Hepatocyte (in vitro differentiated cells): ENCODE measurements at regions not wholly inside any gene's neighbourhood (a gene's known extent, or its start where the extent isn't known, plus 50 kb on each side); places are given as distances from the start of the nearest gene placed in this dataset.

Experiments used
- DNase-seq: peaks from one replicate; pipeline ENCODE4 v3.0.0-alpha.2; 2016; ENCODE audit warnings: low spot score
- H2AFZ ChIP-seq: fragments of 200-600 bp; sonication (generic); 2 replicates; pipeline ENCODE4 v1.6.0; 2016; ENCODE audit warnings: antibody characterized with exemption, mild to moderate bottlenecking
- H3K27ac ChIP-seq: fragments of 200-600 bp; sonication (generic); 2 replicates; pipeline ENCODE4 v1.5.1; 2016; ENCODE audit warnings: mild to moderate bottlenecking
- H3K27me3 ChIP-seq: fragments of 200-600 bp; sonication (generic); 2 replicates; pipeline ENCODE4 v1.6.1; 2016
- H3K36me3 ChIP-seq: fragments of 200-600 bp; sonication (generic); replicated peaks from 2 replicates; pipeline ENCODE4 v1.5.1; 2016; ENCODE audit warnings: low read depth; ENCODE audit not compliant: insufficient read depth
- H3K4me1 ChIP-seq: fragments of 200-600 bp; sonication (generic); 2 replicates; pipeline ENCODE4 v1.5.1; 2016; ENCODE audit warnings: mild to moderate bottlenecking, moderate library complexity; ENCODE audit not compliant: insufficient read depth
- H3K4me2 ChIP-seq: fragments of 200-600 bp; sonication (generic); 2 replicates; pipeline ENCODE4 v1.6.0; 2016
- H3K4me3 ChIP-seq: fragments of 200-600 bp; sonication (generic); 2 replicates; pipeline ENCODE4 v1.5.1; 2016; ENCODE audit warnings: mild to moderate bottlenecking
- H3K79me2 ChIP-seq: fragments of 200-600 bp; sonication (generic); 2 replicates; pipeline ENCODE4 v1.6.0; 2017; ENCODE audit warnings: mild to moderate bottlenecking
- H3K9me2 ChIP-seq: fragments of 200-600 bp; sonication (generic); replicated peaks from 2 replicates; pipeline ENCODE4 v1.6.0; 2017; ENCODE audit warnings: mild to moderate bottlenecking; ENCODE audit not compliant: insufficient read depth
- H3K9me3 ChIP-seq: fragments of 200-600 bp; sonication (generic); 2 replicates; pipeline ENCODE4 v1.5.1; 2016; ENCODE audit warnings: low read depth, mild to moderate bottlenecking
- H4K20me1 ChIP-seq: fragments of 200-600 bp; sonication (generic); 2 replicates; pipeline ENCODE4 v1.6.0; 2016; ENCODE audit warnings: mild to moderate bottlenecking; ENCODE audit not compliant: insufficient read depth, poor library complexity, severe bottlenecking
- CTCF ChIP-seq: fragments of 200-600 bp; sonication (generic); IDR thresholded peaks from 2 replicates; pipeline ENCODE4 v1.5.1; 2016; ENCODE audit warnings: antibody characterized with exemption, mild to moderate bottlenecking; ENCODE audit not compliant: poor library complexity
- EZH2 ChIP-seq: fragments of 200-600 bp; sonication (generic); IDR thresholded peaks from 2 replicates; pipeline ENCODE4 v1.6.1; 2016; ENCODE audit warnings: antibody characterized with exemption, mild to moderate bottlenecking, borderline replicate concordance
- EZH2phosphoT487 ChIP-seq: fragments of 200-600 bp; sonication (generic); IDR thresholded peaks from one replicate; pipeline ENCODE4 v1.6.1; 2018; ENCODE audit warnings: antibody characterized with exemption, mild to moderate bottlenecking, low read depth, moderate library complexity; ENCODE audit not compliant: unreplicated experiment, severe bottlenecking
- WGBS: methylation state at CpG from one replicate; pipeline ENCODE4 v1.1.6; 2016; ENCODE audit warnings: low lambda C conversion rate; ENCODE audit errors: missing lambda C conversion rate; 5-methylcytosine and 5-hydroxymethylcytosine counted together

- Histone ChIP-seq H3K27ac (no peak overlapping the region), H4K20me1 (no peaks in the 10 kb centered on the region), H3K79me2 (no peaks in the 10 kb centered on the region), H3K9me3 (no peaks in the 10 kb centered on the region), H3K9me2 (no peaks in the 10 kb centered on the region), H3K4me2 (no peak overlapping the region), H3K4me3 (no peak overlapping the region), H2AFZ (no peak overlapping the region), H3K4me1 (no peaks in the 10 kb centered on the region), H3K36me3 (no peaks in the 10 kb centered on the region), H3K27me3 (no peaks in the 10 kb centered on the region)
- DNase-seq = no peak
- 85% methylated on average over 5 of the region's 5 CpGs for WGBS
- TF ChIP-seq CTCF = no peak
- TF ChIP-seq EZH2phosphoT487 = no peak
- TF ChIP-seq EZH2 = no peak
Observed at GRCh38 chr1:83725735-83726360, 273.1 kb downstream of the TTLL7 start.

GRCh38 chr1:83718338-83718737 is 280.6 kb downstream of the TTLL7 start:
- Histone ChIP-seq H3K4me3 (no peak overlapping the region), H2AFZ (no peak overlapping the region), H3K9me3 (no peaks in the 10 kb centered on the region), H3K4me1 (no peaks in the 10 kb centered on the region), H4K20me1 (no peaks in the 10 kb centered on the region), H3K9me2 (no peaks in the 10 kb centered on the region), H3K36me3 (no peaks in the 10 kb centered on the region), H3K79me2 (no peaks in the 10 kb centered on the region), H3K27me3 (no peaks in the 10 kb centered on the region), H3K4me2 (no peak overlapping the region), H3K27ac (no peak overlapping the region)
- WGBS = 94% methylated on average over 6 of the region's 6 CpGs
- no peak for TF ChIP-seq EZH2
- no peak for TF ChIP-seq EZH2phosphoT487
- TF ChIP-seq CTCF = no peak
- DNase-seq = no peak

GRCh38 chr1:83717785-83718184 is 281.1 kb downstream of the TTLL7 start:
- H3K9me2 ChIP-seq = no peaks in the 10 kb centered on the region
- 86% methylated on average over 4 of the region's 4 CpGs for WGBS
- no peak overlapping the region for H2AFZ ChIP-seq
- no peak overlapping the region for H3K4me3 ChIP-seq
- no peak overlapping the region for H3K27ac ChIP-seq
- H4K20me1 ChIP-seq = no peaks in the 10 kb centered on the region
- no peaks in the 10 kb centered on the region for H3K9me3 ChIP-seq
- no peaks in the 10 kb centered on the region for H3K27me3 ChIP-seq
- H3K4me2 ChIP-seq = no peak overlapping the region
- no peaks in the 10 kb centered on the region for H3K79me2 ChIP-seq
- no peaks in the 10 kb centered on the region for H3K36me3 ChIP-seq
- TF ChIP-seq EZH2phosphoT487 = no peak
- no peak for TF ChIP-seq CTCF
- no peak for TF ChIP-seq EZH2
- no peaks in the 10 kb centered on the region for H3K4me1 ChIP-seq
- no peak for DNase-seq

- WGBS = 81% methylated on average over 3 of the region's 3 CpGs
- Histone ChIP-seq H3K79me2 (no peaks in the 10 kb centered on the region), H3K4me3 (no peak overlapping the region), H3K36me3 (no peaks in the 10 kb centered on the region), H3K27me3 (no peaks in the 10 kb centered on the region), H3K9me2 (no peaks in the 10 kb centered on the region), H4K20me1 (no peaks in the 10 kb centered on the region), H3K4me1 (no peaks in the 10 kb centered on the region), H3K4me2 (no peak overlapping the region), H3K27ac (no peak overlapping the region), H3K9me3 (no peaks in the 10 kb centered on the region), H2AFZ (no peak overlapping the region)
- DNase-seq = no peak
- no peak for TF ChIP-seq EZH2
- TF ChIP-seq CTCF = no peak
Observed at GRCh38 chr1:83716641-83717040, 282.3 kb downstream of the TTLL7 start.
